ENCODE measurements at regions not wholly inside any gene's neighbourhood (a gene's known extent, or its start where the extent isn't known, plus 50 kb on each side); places are given as distances from the start of the nearest gene placed in this dataset.

- 33 to 93% (median 81%) methylated on average over 1 of the region's 1 CpG for WGBS, 5 donors
- H3K27ac ChIP-seq, result no peak overlapping the region
- H3K27me3 ChIP-seq, result peaks cover 0 to 20% (median 0%) of the 10 kb centered on the region in 3 donors
- TF ChIP-seq EP300 (IDR thresholded peaks at IDR 0.05), result no peak
- no peak for TF ChIP-seq POLR2A (IDR thresholded peaks at IDR 0.05)
- TF ChIP-seq CTCF (IDR thresholded peaks at IDR 0.05), result no peak
- no peak for TF ChIP-seq POLR2AphosphoS5 (IDR thresholded peaks at IDR 0.05)
- no peaks in the 10 kb centered on the region for H3K36me3 ChIP-seq
- DNase-seq, result no peak
- intact Hi-C loops (cut with DNase I; ENCODE audit: low total_unique reads), result no loop called here
- H3K9me3 ChIP-seq, result no peaks in the 10 kb centered on the region
- H3K4me3 ChIP-seq, result no peak overlapping the region
- H3K4me1 ChIP-seq, result no peaks in the 10 kb centered on the region
Measured at GRCh38 chr20:58042591-58042990, 185.9 kb downstream of the ANKRD60 start.

GRCh38 chr20:58040447-58041290 lies 187.8 kb downstream of the ANKRD60 start:
- Histone ChIP-seq H3K36me3 (no peaks in the 10 kb centered on the region), H3K4me3 (no peak overlapping the region), H3K27me3 (peaks cover 0 to 17% (median 0%) of the 10 kb centered on the region in 3 donors), H3K27ac (no peak overlapping the region), H3K9me3 (no peaks in the 10 kb centered on the region), H3K4me1 (no peaks in the 10 kb centered on the region)
- WGBS, 5 donors, result 56 to 68% (median 61%) methylated on average over 15 of the region's 15 CpGs
- intact Hi-C loops (cut with DNase I; ENCODE audit: low total_unique reads), result no loop called here
- DNase-seq, result no peak
- TF ChIP-seq CTCF (IDR thresholded peaks at IDR 0.05), result no peak
- no peak for TF ChIP-seq POLR2AphosphoS5 (IDR thresholded peaks at IDR 0.05)
- no peak for TF ChIP-seq POLR2A (IDR thresholded peaks at IDR 0.05)
- TF ChIP-seq EP300 (IDR thresholded peaks at IDR 0.05), result no peak

GRCh38 chr20:58039274-58040092 lies 189.0 kb downstream of the ANKRD60 start:
- peaks cover 0 to 17% (median 0%) of the 10 kb centered on the region in 3 donors for H3K27me3 ChIP-seq
- intact Hi-C loops (cut with DNase I; ENCODE audit: low total_unique reads), result no loop called here
- TF ChIP-seq POLR2A (IDR thresholded peaks at IDR 0.05) (no peak), EP300 (IDR thresholded peaks at IDR 0.05) (no peak), POLR2AphosphoS5 (IDR thresholded peaks at IDR 0.05) (no peak), CTCF (IDR thresholded peaks at IDR 0.05) (no peak)
- no peak overlapping the region for H3K4me3 ChIP-seq
- H3K9me3 ChIP-seq, result no peaks in the 10 kb centered on the region
- WGBS, 5 donors, result 71 to 84% (median 80%) methylated on average over 24 to 26 of the region's 26 CpGs
- H3K27ac ChIP-seq, result peak overlapping the region in 1 of 5 donors; percentile 24
- H3K4me1 ChIP-seq, result no peaks in the 10 kb centered on the region
- peak in 1 of 2 donors; percentile 72 for DNase-seq
- no peaks in the 10 kb centered on the region for H3K36me3 ChIP-seq

GRCh38 chr20:58038123-58038654 lies 190.3 kb downstream of the ANKRD60 start:
- 72 to 80% (median 78%) methylated on average over 8 to 9 of the region's 9 CpGs for WGBS, 5 donors
- intact Hi-C loops (cut with DNase I; ENCODE audit: low total_unique reads), result no loop called here
- no peak overlapping the region for H3K27ac ChIP-seq

More at GRCh38 chr20:58038123-58038654, 190.3 kb downstream of the ANKRD60 start:
- Histone ChIP-seq H3K27me3 (peaks cover 0 to 12% (median 0%) of the 10 kb centered on the region in 3 donors), H3K36me3 (no peaks in the 10 kb centered on the region), H3K9me3 (no peaks in the 10 kb centered on the region), H3K4me1 (no peaks in the 10 kb centered on the region), H3K4me3 (no peak overlapping the region)
- TF ChIP-seq CTCF (IDR thresholded peaks at IDR 0.05) (no peak), POLR2A (IDR thresholded peaks at IDR 0.05) (no peak), EP300 (IDR thresholded peaks at IDR 0.05) (no peak)
- no peak for DNase-seq
